GM19468 (cell line): ENCODE measurements at regions not wholly inside any gene's neighbourhood (a gene's known extent, or its start where the extent isn't known, plus 50 kb on each side); places are given as distances from the start of the nearest gene placed in this dataset.
"Not testable (repeated sequence)": the region's sequence is repeated elsewhere in the genome, so short reads cannot be mapped to it uniquely, and the experiment has no call there.

ENCODE experiments used
- ATAC-seq: cut with Tn5 transposase; IDR thresholded peaks from one replicate; pipeline ENCODE4 v1.9.1; 2021; ENCODE audit warnings: mild to moderate bottlenecking, moderate library complexity, moderate number of reproducible peaks; ENCODE audit not compliant: unreplicated experiment; ENCODE audit errors: extremely low read depth

DNA sequence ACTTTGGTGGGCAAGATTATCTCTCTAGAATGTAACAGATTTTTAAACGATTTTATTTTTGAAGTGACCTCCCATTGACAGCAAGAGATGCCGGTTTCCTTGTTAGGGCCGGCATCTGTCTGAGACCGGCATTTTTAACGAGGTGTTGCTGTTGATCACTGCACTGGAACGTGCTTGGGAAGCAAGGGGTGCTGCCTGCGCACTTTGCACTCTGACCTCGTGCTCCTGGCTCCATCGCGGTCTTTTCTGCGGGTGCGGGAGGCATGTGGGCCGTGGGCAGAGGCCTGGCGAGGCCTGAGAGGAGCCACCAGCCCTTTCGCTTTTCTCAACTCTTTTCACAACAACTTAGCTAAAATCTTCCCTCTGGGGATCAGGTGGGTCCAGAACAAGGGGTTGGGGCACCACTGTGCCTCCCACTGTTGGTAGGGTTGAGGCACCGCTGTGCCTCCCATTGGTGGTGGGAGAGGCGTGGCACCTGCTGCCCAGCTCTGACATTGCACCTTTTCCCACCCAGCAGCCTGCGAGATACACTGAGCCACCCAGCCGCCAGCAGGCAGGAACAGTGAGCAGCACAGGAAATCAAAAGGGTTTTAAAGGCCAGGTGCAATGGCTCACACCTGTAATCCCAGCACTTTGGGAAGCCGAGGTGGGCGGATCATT, 209.5 kb downstream of the LAT start:
- not testable (repeated sequence) for ATAC-seq

DNA sequence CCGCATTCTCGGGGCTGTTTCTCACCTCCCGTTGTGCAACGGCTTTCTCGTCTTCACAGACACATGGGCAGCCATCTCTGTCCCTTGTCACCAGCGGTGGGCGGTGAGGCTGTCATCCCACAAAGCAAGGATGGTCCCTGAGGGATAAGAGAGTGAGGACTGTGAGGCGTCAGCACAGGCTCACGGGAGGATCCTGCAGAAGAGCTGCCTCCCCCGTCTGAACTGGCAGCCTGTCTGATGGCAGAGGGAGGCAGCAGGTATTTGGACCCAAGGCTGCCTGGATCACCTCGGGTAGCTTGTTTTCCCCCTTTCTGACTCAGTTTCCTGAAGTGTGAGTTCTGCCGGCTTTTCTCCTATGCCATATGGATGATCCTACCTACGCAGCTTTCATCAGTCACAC, 208.8 kb downstream of the LAT start:
- ATAC-seq, result not testable (repeated sequence)

DNA sequence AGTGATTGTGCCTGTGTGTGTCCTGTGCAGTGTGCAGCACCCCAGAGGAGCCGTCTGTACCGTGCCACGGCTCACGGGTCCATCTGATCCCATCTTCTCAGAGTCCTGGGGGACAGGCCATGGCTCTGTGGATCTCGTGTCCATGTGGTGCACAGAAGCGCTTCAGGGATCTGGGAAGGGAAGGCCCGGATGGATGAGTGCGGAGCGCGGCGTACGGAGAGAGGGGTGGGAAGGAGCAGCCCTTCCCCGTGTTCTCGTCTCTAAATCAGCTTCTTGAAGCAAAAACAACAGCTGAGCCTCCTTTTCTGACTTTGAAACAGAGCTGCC, 208.4 kb downstream of the LAT start:
- not testable (repeated sequence) for ATAC-seq

DNA sequence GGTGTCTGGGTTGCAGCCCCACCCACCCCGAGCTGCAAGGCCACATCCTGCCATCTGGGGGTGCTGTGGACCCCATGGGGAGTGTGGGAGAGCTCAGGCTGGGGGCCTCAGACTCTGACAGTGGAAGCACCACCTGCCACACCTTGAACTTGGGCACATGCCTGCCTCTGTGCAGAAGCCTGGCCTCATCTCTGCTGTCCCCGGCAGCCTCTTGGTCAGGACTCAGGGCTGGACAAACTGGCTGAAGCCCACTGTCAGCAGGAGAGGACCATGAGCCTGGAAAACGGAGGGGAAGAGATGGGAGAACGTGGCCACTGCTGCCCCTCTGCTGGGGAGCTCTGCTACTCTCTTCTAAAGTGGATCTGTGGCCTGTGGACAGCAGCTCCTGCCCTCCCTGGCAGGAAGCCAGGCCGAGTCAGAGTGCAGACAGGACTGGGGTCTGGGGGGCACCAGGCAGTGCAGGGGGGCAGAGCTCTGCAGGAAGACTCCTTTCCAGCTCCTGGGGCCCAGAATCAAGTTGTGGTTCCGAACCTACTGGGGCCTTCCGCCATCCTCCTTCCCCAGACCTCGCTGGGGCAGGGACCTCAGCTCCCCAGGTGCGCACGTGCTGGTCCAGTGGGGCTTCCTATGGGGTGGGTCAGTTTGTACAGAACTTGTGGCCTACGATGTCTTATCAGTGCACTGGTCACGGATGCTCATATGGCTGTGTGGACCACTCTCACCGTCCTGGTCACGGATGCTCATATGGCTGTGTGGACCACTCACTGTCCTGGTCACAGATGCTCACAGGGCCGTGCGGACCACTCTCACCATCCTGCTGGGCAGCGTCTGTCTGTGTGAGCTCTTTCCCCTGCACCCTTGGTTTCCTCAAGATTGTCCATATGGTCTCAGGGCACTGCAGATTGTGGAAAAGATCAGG, 207.7 kb downstream of the LAT start:
- no peak for ATAC-seq

DNA sequence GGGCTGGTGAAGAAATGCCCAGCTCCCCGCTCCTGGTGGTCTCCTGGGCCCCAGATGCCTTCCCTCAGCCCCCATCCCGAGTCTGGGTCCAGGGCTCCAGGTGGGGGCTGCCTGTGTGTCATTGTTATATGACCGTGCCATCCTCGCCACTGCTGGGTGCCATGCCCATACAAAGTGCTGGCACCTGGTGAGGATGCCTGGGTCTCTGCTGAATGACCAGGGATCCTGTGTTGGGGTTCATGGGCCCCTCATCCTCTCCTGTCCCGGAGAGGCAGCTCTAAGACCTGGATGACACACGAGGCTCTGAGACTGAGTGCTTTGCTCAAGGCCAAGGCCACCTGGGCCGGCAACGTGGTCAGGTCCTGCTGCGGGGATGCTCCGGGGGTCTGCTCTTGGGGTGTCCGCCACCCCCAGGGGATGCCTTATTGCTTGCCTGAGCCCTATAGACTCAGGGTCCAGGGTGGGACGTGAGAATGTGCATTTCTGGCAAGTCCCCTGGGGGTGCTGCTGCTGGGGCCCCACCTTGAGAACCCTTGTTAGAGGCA, 206.9 kb downstream of the LAT start:
- ATAC-seq, result not testable (repeated sequence)

DNA sequence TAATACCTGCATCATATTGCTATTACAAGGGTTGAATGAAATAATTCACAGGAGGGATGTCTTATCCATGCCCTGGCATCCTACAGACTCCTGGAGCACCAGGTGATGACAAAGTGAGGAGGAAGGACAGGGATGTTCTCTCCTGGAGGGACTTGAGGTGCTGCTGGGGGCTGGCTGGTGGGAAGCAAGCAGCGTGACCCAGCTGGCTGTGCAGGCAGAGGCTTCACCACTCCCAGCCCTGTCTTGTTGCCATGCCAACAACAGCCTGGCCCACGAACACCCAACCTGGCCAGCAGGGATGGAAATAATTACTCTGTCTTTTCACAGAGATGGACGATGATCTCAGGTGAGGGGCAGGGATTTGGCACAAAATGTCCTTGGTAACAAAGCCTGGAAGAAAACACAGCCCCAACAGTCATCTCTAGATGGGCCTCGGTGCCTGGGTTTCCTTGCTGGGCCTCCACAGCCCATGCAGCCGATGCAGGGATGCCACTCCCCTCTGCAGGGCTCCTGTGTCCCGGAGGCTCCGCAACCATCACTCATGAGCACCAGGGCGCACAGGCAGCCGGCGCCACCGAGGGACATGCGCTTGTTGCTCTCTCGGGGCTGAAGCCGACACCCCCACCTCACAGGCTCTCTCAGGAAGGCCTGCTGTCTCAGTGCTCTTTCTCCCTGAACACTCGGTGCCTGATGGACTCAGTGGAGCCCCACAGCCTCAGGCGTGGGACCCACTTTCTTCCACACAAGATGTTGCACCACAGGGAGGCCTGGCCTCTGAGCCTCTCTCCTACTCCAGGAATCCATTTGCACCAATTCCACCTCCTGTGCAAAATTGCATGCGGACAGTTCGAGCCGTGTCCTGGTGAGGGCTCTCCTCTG, 205.9 kb downstream of the LAT start:
- ATAC-seq, result not testable (repeated sequence)

DNA sequence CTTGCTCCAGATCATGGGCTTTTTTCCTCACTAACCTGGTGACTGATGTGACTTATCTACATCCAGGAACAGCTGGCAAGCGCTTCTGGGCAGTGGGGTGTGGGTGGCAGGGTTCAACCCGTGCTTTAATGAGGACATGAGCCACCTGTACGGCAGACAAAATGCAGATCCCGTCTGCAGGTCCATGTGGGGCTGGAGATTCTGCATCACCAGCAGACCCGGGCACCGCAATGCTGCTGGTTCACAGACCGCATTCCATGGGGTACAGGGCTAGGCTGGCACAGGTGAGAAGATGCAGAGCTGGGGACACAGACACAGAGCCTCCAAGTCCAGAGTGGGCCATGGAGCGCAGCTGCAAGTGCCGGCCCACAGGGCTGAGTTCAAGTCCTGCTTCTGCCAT, 204.0 kb downstream of the LAT start:
- not testable (repeated sequence) for ATAC-seq

DNA sequence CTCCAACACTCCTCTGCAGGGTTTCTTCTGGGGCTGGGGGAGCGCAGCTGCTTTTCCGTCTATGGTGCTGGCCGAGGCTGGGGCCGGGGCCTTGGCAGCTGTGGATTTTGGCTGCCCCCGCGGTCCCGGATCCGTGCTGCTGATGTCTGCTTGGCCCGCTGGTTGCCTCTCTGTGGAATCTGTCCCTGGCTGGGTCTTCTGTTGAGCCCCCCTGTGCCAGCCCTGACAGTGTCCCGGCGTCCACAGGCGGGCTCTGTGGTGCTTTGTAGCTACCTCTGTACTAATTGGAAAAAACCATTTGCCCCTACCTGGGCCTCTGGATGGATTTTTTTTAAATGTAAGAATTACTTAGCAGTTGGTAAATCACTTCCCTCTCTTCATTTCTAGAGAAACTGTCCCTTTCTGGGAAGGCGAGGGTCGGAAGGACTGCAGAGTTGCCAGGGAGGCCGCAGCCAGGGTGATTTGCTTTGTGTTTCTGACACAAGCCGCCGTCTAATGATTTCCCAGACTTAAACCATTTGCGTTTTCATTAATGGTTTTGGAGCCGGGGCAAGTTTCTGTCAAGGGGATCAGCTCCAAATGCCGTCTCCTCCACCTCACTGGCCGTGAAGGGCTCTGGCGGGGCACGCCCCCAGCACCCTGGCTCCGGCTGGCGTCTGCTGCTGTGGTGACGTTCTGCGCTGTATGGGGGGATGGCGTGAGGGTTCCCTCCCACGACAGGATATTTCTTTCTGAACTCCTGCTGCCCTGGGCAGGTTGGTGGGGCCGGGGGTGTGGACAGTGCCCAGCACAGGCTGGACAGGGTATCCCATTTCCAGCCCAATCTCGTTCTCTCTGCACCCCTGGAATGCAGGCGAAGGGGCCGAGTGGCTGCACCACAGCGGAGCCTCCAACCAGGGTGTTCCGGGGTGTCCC, 201.7 kb downstream of the LAT start:
- not testable (repeated sequence) for ATAC-seq

DNA sequence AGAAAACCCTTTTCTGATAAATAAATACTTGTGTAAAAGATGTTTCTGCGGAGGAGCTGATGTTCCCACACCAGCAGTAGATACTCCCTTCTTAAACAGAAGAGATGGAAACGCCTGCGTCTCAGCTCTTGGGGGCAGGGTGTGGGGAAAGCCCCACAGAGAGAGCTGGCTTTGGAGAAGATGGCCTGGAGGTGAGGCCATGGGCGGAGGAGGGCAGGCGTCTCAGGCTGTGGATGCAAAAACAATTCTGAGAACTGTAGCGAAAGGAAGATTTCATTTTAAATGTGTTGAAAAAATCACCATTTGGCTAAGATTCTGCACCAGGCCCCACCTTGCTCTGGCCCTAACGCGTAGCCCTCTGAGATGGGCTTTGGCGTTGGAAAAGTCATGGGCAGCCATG, 201.0 kb downstream of the LAT start:
- ATAC-seq, result not testable (repeated sequence)

DNA sequence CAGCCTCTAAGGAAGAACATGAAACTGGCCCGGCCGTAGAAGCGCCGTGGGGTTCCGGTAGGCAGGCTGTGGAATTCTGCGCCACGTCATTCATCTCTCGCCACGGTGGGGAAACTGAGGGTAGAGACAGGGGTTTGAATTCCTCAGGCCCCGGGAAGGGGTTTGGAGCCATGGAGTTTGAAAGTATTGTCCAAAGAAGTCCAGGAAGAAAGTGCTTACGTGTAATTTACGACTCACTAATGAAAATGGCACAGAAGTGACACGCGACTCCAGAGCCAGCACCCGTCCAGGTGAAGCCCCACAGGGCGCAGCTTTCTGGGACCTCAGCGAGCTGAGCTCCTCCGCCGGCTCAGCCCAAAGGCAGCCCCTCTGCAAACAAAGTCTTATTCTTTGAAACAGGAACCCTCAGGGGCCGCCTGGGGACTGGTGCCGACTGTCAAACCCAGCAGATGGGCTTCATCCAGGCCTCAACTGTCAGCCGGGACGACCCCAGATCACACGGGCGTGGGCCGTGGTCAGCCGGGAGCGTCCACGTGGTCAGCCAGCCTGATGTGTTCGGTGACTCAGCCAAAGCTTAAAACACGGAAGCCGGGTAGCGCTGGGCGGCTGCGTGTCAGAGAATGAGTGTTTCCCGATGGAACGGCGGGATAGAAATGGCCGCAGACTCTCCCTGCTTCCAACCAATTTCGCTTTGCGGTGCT, 200.0 kb downstream of the LAT start:
- not testable (repeated sequence) for ATAC-seq

DNA sequence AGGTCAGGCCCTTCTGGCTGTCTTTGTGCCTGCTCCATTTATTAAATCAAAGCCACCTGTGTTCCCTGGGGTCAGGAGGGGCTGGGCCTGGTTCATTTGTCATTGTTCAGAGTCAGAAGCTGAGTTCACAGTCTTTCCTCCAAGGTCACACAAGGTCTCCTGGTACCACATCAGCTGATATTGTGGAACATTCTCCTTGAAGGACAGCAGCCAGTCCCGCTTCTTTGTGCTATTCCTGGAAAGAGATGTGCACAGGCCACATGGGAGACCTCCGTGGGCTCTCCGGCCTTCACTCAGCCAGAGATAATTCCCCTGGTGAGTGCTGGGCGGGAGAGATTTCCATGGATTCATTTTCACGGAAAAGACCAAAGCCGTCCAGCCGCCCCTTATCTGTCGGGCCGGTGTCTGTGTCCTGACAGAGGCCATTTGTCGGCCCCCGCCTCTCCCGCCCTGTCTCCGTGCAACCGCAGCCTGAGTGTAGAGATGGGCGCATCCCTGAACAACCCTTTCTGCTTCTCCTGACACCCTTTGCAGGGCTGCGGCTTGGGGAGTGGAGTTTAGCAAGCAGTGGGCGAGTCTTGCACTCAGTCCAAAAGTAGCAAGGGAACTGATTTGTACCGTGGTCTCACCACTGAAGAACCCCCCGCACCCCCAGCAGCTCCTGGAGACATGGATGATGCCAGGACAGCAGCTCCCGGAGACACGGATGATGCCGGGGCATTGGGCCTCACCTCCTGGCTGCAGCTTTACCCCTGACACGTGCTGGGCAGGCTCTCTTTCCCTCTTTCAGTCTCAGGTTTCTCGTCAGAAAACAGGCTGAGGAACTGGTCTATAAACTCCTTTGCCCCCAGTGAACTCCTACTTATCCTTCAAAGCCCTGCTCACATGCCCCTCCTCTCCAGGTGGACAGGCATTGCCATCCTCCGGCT, 198.4 kb downstream of the LAT start:
- not testable (repeated sequence) for ATAC-seq

DNA sequence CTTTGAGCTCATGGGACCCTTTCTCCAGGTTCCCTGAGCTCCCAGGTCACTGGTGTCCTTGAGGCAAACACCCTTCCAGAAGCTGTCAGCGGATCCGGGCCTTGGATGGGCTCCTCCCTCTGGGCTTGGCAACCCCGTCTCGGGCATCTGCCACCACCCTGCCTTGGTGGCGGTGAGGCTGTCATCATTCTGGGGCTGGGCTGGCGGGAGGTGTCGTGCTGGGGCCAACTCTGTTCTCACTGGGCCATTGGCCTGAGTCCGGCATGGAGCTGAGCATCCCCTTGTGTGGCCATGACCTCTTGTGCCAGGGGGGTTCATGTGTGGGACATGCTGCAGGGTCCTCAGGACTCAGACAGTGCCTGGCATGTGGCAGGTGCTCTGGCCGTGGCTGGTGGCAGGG, 197.6 kb downstream of the LAT start:
- ATAC-seq, result no peak

DNA sequence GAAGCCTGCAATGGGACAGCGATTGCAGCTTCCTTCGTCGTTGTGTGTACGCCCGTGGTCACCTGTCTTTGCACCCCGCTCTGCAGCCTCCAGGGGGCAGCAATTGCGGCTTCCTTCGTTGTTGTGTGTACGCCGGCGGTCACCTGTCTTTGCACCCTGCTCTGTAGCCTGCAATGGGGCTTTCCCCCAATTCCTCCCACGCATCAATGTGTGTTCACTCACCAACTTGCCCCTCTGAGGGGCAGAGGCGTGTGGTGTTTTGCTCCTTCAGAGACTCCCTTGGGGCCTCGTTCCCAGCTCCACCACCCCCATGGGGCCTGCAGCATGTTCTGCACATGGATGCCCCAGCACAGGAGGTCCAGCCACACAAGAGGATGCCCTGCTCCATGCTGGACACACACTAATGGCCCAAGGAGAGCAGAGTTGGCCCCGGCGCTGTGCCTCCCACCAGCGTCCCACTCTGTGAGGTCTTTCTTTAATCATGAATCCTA, 197.1 kb downstream of the LAT start:
- not testable (repeated sequence) for ATAC-seq

DNA sequence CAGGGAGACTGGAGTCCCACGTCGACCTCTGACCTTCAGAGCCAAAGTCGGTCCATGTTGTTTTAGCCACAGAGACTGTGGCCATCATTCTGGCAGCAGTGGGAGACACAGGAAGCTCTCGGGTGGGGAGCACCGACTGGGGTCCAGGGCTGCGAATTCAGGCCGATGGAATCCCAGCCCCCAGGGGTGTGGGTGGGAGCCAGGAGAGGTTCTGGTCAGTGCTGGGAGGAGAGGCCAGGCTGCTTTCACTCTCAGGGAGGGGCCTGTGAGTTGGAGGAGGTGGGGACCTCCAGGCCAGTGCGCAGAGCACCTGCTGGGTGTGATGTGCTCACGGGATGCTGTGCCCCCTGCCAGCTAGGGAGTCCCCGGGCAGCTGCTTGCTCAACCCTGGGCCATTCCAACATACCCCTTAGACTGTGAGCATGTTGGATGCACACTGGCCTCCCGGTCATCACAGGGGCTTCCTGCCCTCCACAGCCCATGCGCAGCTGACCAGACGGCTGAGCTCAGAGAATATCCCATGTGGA, 196.5 kb downstream of the LAT start:
- ATAC-seq, result not testable (repeated sequence)

DNA sequence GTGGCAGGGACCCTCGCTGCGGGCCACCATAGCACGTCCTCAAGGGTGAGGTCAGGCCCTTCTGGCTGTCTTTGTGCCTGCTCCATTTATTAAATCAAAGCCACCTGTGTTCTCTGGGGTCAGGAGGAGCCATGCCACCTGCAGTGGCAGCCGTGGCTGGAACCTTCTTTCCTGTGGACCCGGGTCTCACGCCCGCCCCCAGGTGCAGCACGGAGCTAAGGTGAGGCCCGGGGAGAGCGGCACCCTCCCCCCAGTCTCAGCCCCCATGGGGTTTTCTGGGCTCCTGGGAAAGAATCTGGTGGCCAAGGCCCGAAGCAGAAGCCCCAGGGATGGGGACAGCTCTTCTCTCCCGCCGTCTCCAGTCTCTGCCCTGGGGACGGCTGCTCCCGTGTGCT, 195.4 kb downstream of the LAT start:
- ATAC-seq, result not testable (repeated sequence)

DNA sequence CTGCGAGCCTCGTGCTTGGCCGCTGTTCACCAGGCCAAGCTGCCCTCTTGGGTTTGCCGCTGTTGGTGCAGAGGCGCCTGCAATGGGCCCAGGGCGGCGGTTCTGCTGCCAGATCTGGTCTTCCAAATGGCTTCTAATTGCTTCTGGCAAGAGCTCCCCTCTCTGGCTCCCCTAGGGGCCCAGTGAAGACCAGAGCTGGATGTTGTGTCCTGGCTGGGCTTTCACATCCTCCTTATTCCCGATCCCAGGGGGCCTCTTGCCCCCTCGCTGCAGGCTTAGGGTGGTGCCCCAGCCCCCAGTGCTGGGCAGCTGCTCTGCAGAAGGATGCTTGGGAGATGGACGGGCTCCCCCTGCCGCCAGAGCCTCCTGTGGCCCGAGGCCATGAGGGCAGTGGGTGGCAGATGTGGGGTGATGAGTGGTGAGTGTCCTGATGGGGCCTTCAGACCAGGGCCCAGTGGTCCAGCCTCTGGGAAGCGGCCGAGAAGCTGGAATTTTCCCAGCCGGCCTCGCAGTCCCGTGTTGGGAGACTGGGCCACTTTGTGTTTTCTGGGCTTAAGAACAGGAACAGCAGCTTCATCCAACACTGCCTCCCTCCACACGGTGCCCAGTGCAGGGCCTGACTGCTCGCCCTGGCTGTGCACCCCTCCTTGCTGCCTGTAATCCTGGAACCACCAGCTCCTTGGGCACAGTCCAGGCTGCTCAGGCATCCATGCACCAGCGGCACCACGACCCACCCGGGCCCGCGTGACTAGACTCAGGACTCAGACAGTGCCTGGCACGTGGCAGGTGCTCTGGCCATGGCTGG, 194.8 kb downstream of the LAT start:
- not testable (repeated sequence) for ATAC-seq
